ENCODE measurements at regions not wholly inside any gene's neighbourhood (a gene's known extent, or its start where the extent isn't known, plus 50 kb on each side); places are given as distances from the start of the nearest gene placed in this dataset.

DNA sequence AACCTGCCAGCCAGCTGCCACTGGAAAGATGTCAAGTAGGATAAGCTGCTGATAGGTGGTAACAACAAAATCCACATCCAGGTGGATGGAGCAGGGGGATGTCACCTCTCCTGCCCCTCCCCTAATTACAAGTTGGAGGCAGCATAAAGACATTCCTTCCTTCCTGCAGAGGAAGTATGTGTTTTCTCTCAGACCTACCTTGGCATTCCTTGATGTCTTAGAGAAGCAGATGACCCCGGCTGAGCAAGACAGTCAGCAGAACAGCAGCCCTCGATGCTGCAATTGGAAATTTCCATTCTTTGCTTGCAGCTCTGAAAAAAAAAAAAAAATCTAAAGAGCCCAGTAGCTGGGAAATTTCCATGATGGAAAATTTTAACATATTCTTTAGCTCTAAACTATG is 137.5 kb upstream of the MKLN1 start:
- intact Hi-C loops (cut with micrococcal nuclease) = no loop called here
- H3K27ac ChIP-seq (ENCODE audit: low read depth, low read length) = no peak overlapping the region

More for the DNA sequence above, 137.5 kb upstream of the MKLN1 start:
- no peaks in the 10 kb centered on the region for H3K9me3 ChIP-seq (ENCODE audit: control insufficient read depth in 1 of 2, insufficient read depth in 1 of 2, low read depth in 1 of 2, low read length in 2 of 2)
- no peak for TF ChIP-seq EGR1 (IDR thresholded peaks at IDR 0.05; ENCODE audit: low read depth)
- TF ChIP-seq, protein P1, sequence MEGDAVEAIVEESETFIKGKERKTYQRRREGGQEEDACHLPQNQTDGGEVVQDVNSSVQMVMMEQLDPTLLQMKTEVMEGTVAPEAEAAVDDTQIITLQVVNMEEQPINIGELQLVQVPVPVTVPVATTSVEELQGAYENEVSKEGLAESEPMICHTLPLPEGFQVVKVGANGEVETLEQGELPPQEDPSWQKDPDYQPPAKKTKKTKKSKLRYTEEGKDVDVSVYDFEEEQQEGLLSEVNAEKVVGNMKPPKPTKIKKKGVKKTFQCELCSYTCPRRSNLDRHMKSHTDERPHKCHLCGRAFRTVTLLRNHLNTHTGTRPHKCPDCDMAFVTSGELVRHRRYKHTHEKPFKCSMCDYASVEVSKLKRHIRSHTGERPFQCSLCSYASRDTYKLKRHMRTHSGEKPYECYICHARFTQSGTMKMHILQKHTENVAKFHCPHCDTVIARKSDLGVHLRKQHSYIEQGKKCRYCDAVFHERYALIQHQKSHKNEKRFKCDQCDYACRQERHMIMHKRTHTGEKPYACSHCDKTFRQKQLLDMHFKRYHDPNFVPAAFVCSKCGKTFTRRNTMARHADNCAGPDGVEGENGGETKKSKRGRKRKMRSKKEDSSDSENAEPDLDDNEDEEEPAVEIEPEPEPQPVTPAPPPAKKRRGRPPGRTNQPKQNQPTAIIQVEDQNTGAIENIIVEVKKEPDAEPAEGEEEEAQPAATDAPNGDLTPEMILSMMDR (IDR thresholded peaks at IDR 0.05 in 2 of 3, conservative IDR thresholded peaks at IDR 0.05 in 1 of 3; ENCODE audit: borderline replicate concordance in 1 of 3, insufficient read depth in 1 of 3, low read depth in 2 of 3, low read length in 2 of 3) = no peak
- TF ChIP-seq YY1 (IDR thresholded peaks at IDR 0.05; ENCODE audit: extremely low read depth, insufficient replicate concordance, low read depth, low read length) = no peak
- TF ChIP-seq MAX (IDR thresholded peaks at IDR 0.05) = no peak
- TF ChIP-seq ELF1 (IDR thresholded peaks at IDR 0.05; ENCODE audit: borderline replicate concordance, low read depth) = no peak
- TF ChIP-seq POLR2A (IDR thresholded peaks at IDR 0.05; ENCODE audit: borderline replicate concordance, extremely low read depth, insufficient read depth, insufficient read length) = no peak
- TF ChIP-seq SRF (IDR thresholded peaks at IDR 0.05; ENCODE audit: low read depth) = no peak
- no peak for TF ChIP-seq ZFX (IDR thresholded peaks at IDR 0.05)
- TF ChIP-seq FOSL1 (IDR thresholded peaks at IDR 0.05; ENCODE audit: low read depth) = no peak
- no peak for TF ChIP-seq SIN3A (IDR thresholded peaks at IDR 0.05; ENCODE audit: low read depth)
- TF ChIP-seq EZH2 (IDR thresholded peaks at IDR 0.05) = no peak
- TF ChIP-seq ZNF274 (IDR thresholded peaks at IDR 0.05; ENCODE audit: low read depth, low read length) = no peak
- TF ChIP-seq CBX3 (IDR thresholded peaks at IDR 0.05; ENCODE audit: low read depth) = no peak
- no peak overlapping the region for H2AFZ ChIP-seq (ENCODE audit: low read depth, low read length, poor library complexity, severe bottlenecking)
- H3K79me2 ChIP-seq (ENCODE audit: insufficient read depth, low read length) = no peaks in the 10 kb centered on the region
- no TSS peak for BruUV-seq (replicated peaks)
- H3K9ac ChIP-seq (ENCODE audit: low read length) = no peak overlapping the region
- H3K36me3 ChIP-seq (ENCODE audit: control insufficient read depth in 1 of 2, insufficient read depth in 2 of 2, low read length in 2 of 2) = no peaks in the 10 kb centered on the region
- ChIA-PET CTCF (no interaction called here), RAD21 (ENCODE audit: low non-redundant PET in 1 of 2, low total read pairs in 2 of 2, uncharacterized antibody in 2 of 2, unreplicated experiment in 2 of 2) (no interaction called here), POLR2A (no interaction called here)
- no peaks in the 10 kb centered on the region for H3K27me3 ChIP-seq (ENCODE audit: insufficient read depth, low read length)
- H3K4me1 ChIP-seq (ENCODE audit: control insufficient read depth in 1 of 2, insufficient read depth in 2 of 2, low read length in 2 of 2) = peaks cover 41 to 46% of the 10 kb centered on the region in 2 experiments
- no peak for ATAC-seq
- no peaks in the 10 kb centered on the region for H4K20me1 ChIP-seq (ENCODE audit: insufficient read depth)
- H3K9me2 ChIP-seq (ENCODE audit: insufficient read depth) = no peaks in the 10 kb centered on the region
- H3K4me2 ChIP-seq (ENCODE audit: low read length) = peak overlapping the region; percentile 14; the same call in 1 of the 2 replicates
- H3K4me3 ChIP-seq (replicated peaks in 1 of 2; ENCODE audit: low read depth in 1 of 2, low read length in 2 of 2) = no peak overlapping the region
- DNase-seq (ENCODE audit: low read depth, low spot score) = no peak
